ENCODE measurements at regions not wholly inside any gene's neighbourhood (a gene's known extent, or its start where the extent isn't known, plus 50 kb on each side); places are given as distances from the start of the nearest gene placed in this dataset.

- TF ChIP-seq FOXA1 (IDR thresholded peaks at IDR 0.05) (no peak), REST (IDR thresholded peaks at IDR 0.05) (no peak), HNF4A (conservative IDR thresholded peaks at IDR 0.05) (no peak), MAX (IDR thresholded peaks at IDR 0.05) (no peak)
- Histone ChIP-seq H3K36me3 (ENCODE audit: control insufficient read depth in 4 of 4, insufficient read depth in 3 of 4, low read depth in 1 of 4, low read length in 3 of 4) (no peaks in the 10 kb centered on the region), H3K27ac (ENCODE audit: low read depth in 1 of 2, low read length in 2 of 2) (no peak overlapping the region), H3K9ac (ENCODE audit: low read depth in 1 of 2, low read length in 2 of 2) (no peak overlapping the region), H3K27me3 (ENCODE audit: control insufficient read depth in 4 of 4, insufficient read depth in 4 of 4, low read length in 3 of 4) (no peaks in the 10 kb centered on the region), H3K9me3 (ENCODE audit: control insufficient read depth in 4 of 4, low read length in 3 of 4) (no peaks in the 10 kb centered on the region), H3K4me3 (ENCODE audit: low read depth in 1 of 3, low read length in 3 of 3) (no peak overlapping the region), H3K4me1 (ENCODE audit: control insufficient read depth in 4 of 4, insufficient read depth in 4 of 4, low read length in 3 of 4) (peaks cover 3 to 17% (median 13%) of the 10 kb centered on the region in 4 donors)
- 86% methylated on average over 5 of the region's 5 CpGs for WGBS
- no peak for DNase-seq (ENCODE audit: low spot score)
Observed at GRCh38 chr3:182245059-182245458, 533.3 kb downstream of the SOX2 start.

GRCh38 chr3:182246870-182247269 lies 535.1 kb downstream of the SOX2 start:
- H3K9ac ChIP-seq (ENCODE audit: low read depth in 1 of 2, low read length in 2 of 2): no peak overlapping the region
- H3K27me3 ChIP-seq (ENCODE audit: control insufficient read depth in 4 of 4, insufficient read depth in 4 of 4, low read length in 3 of 4): no peaks in the 10 kb centered on the region
- H3K27ac ChIP-seq (ENCODE audit: low read depth in 1 of 2, low read length in 2 of 2): no peak overlapping the region
- peaks cover 3 to 13% (median 10%) of the 10 kb centered on the region in 4 donors for H3K4me1 ChIP-seq (ENCODE audit: control insufficient read depth in 4 of 4, insufficient read depth in 4 of 4, low read length in 3 of 4)
- no peaks in the 10 kb centered on the region for H3K36me3 ChIP-seq (ENCODE audit: control insufficient read depth in 4 of 4, insufficient read depth in 3 of 4, low read depth in 1 of 4, low read length in 3 of 4)
- WGBS: 67% methylated on average over 5 of the region's 5 CpGs
- DNase-seq (ENCODE audit: low spot score): no peak
- no peak overlapping the region for H3K4me3 ChIP-seq (ENCODE audit: low read depth in 1 of 3, low read length in 3 of 3)
- H3K9me3 ChIP-seq (ENCODE audit: control insufficient read depth in 4 of 4, low read length in 3 of 4): no peaks in the 10 kb centered on the region
- TF ChIP-seq ATF3 (IDR thresholded peaks at IDR 0.05) (no peak), JUND (IDR thresholded peaks at IDR 0.05) (no peak), GABPA (IDR thresholded peaks at IDR 0.05 in 1 of 2, conservative IDR thresholded peaks at IDR 0.05 in 1 of 2) (no peak), TAF1 (conservative IDR thresholded peaks at IDR 0.05) (no peak), HNF4G (IDR thresholded peaks at IDR 0.05) (no peak), RAD21 (IDR thresholded peaks at IDR 0.05) (no peak), EGR1 (IDR thresholded peaks at IDR 0.05; ENCODE audit: low read depth in 2 of 2) (no peak), YY1 (IDR thresholded peaks at IDR 0.05) (no peak), ZBTB33 (IDR thresholded peaks at IDR 0.05) (no peak), FOXA1 (IDR thresholded peaks at IDR 0.05) (no peak), RXRA (IDR thresholded peaks at IDR 0.05) (no peak), SP1 (IDR thresholded peaks at IDR 0.05) (no peak), FOXA2 (IDR thresholded peaks at IDR 0.05) (no peak), REST (IDR thresholded peaks at IDR 0.05) (no peak), HNF4A (conservative IDR thresholded peaks at IDR 0.05) (no peak), NR2F2 (IDR thresholded peaks at IDR 0.05) (no peak)
